ENCODE measurements at regions not wholly inside any gene's neighbourhood (a gene's known extent, or its start where the extent isn't known, plus 50 kb on each side); places are given as distances from the start of the nearest gene placed in this dataset.
"Not testable (repeated sequence)": the region's sequence is repeated elsewhere in the genome, so short reads cannot be mapped to it uniquely, and the experiment has no call there.

- Histone ChIP-seq H3K4me3 (no peak overlapping the region), H3K36me3 (no peaks in the 10 kb centered on the region), H3K27ac (no peak overlapping the region), H3K27me3 (no peaks in the 10 kb centered on the region), H3K4me1 (no peaks in the 10 kb centered on the region), H3K9me3 (peaks cover 0 to 4% (median under 1%) of the 10 kb centered on the region in 4 donors)
- 51 to 81% methylated on average over 1 of the region's 1 CpG for WGBS, 2 donors
- DNase-seq = no peak
- no peak for TF ChIP-seq CTCF (IDR thresholded peaks at IDR 0.05)
- TF ChIP-seq POLR2AphosphoS5 (IDR thresholded peaks at IDR 0.05) = no peak
- no peak for TF ChIP-seq EP300 (IDR thresholded peaks at IDR 0.05)
- no peak for TF ChIP-seq POLR2A (IDR thresholded peaks at IDR 0.05)
- intact Hi-C loops (cut with DNase I) = no loop called here
Observed at GRCh38 chr13:48829536-48829935, 146.2 kb upstream of the FNDC3A start.

- Histone ChIP-seq H3K4me1 (no peaks in the 10 kb centered on the region), H3K4me3 (no peak overlapping the region), H3K27me3 (no peaks in the 10 kb centered on the region), H3K27ac (no peak overlapping the region), H3K9me3 (peaks cover 0 to 3% (median under 1%) of the 10 kb centered on the region in 4 donors), H3K36me3 (no peaks in the 10 kb centered on the region)
- intact Hi-C loops (cut with DNase I) = no loop called here
- TF ChIP-seq POLR2AphosphoS5 (IDR thresholded peaks at IDR 0.05) = no peak
- WGBS, 2 donors = 86 to 92% methylated on average over 7 of the region's 7 CpGs
- no peak for DNase-seq
Observed at GRCh38 chr13:48831248-48831647, 144.5 kb upstream of the FNDC3A start.

GRCh38 chr13:48833412-48833811 lies 142.3 kb upstream of the FNDC3A start:
- WGBS, 2 donors = 51 to 79% methylated on average over 3 of the region's 3 CpGs
- Histone ChIP-seq H3K4me1 (no peaks in the 10 kb centered on the region), H3K4me3 (no peak overlapping the region), H3K27ac (no peak overlapping the region), H3K27me3 (no peaks in the 10 kb centered on the region), H3K9me3 (no peaks in the 10 kb centered on the region), H3K36me3 (no peaks in the 10 kb centered on the region)
- DNase-seq = no peak
- intact Hi-C loops (cut with DNase I) = no loop called here
- TF ChIP-seq EP300 (IDR thresholded peaks at IDR 0.05) = no peak
- no peak for TF ChIP-seq CTCF (IDR thresholded peaks at IDR 0.05)
- no peak for TF ChIP-seq POLR2AphosphoS5 (IDR thresholded peaks at IDR 0.05)
- no peak for TF ChIP-seq POLR2A (IDR thresholded peaks at IDR 0.05)

GRCh38 chr13:48835326-48835725 lies 140.4 kb upstream of the FNDC3A start:
- H3K4me3 ChIP-seq; DNase-seq; H3K27me3 ChIP-seq; intact Hi-C loops (cut with DNase I); H3K36me3 ChIP-seq; H3K27ac ChIP-seq; H3K9me3 ChIP-seq; H3K4me1 ChIP-seq: not testable (repeated sequence)
- 90 to 93% methylated on average over 5 of the region's 5 CpGs for WGBS, 2 donors

- no peaks in the 10 kb centered on the region for H3K36me3 ChIP-seq
- intact Hi-C loops (cut with DNase I) = no loop called here
- no peak overlapping the region for H3K4me3 ChIP-seq
- WGBS, 2 donors = 21 to 47% methylated on average over 5 of the region's 5 CpGs
- TF ChIP-seq POLR2A (IDR thresholded peaks at IDR 0.05) (no peak), EP300 (IDR thresholded peaks at IDR 0.05) (no peak), CTCF (IDR thresholded peaks at IDR 0.05) (no peak), POLR2AphosphoS5 (IDR thresholded peaks at IDR 0.05) (no peak)
- no peaks in the 10 kb centered on the region for H3K9me3 ChIP-seq
- H3K27ac ChIP-seq = no peak overlapping the region
- no peaks in the 10 kb centered on the region for H3K4me1 ChIP-seq
- DNase-seq = no peak
- H3K27me3 ChIP-seq = no peaks in the 10 kb centered on the region
Observed at GRCh38 chr13:48838193-48838973, 137.3 kb upstream of the FNDC3A start.

- Histone ChIP-seq H3K4me3 (no peak overlapping the region), H3K27me3 (no peaks in the 10 kb centered on the region), H3K36me3 (no peaks in the 10 kb centered on the region), H3K9me3 (no peaks in the 10 kb centered on the region), H3K27ac (no peak overlapping the region), H3K4me1 (no peaks in the 10 kb centered on the region)
- intact Hi-C loops (cut with DNase I) = no loop called here
- no peak for TF ChIP-seq EP300 (IDR thresholded peaks at IDR 0.05)
- DNase-seq = no peak
- 76 to 83% methylated on average over 3 of the region's 3 CpGs for WGBS, 2 donors
Observed at GRCh38 chr13:48839171-48839570, 136.5 kb upstream of the FNDC3A start.

Data from sigmoid colon (tissue), 6 donors.